ENCODE measurements at regions not wholly inside any gene's neighbourhood (a gene's known extent, or its start where the extent isn't known, plus 50 kb on each side); places are given as distances from the start of the nearest gene placed in this dataset.
"Not testable (repeated sequence)": the region's sequence is repeated elsewhere in the genome, so short reads cannot be mapped to it uniquely, and the experiment has no call there.

- no peak for DNase-seq
These were observed 50.8 kb upstream of the PCSK1 start for GRCh38 chr5:96483878-96484277.

- DNase-seq = no peak
These were observed 54.8 kb upstream of the PCSK1 start for GRCh38 chr5:96487859-96488258.

GRCh38 chr5:96489532-96489931 is 56.5 kb upstream of the PCSK1 start:
- no peak for DNase-seq

DNA sequence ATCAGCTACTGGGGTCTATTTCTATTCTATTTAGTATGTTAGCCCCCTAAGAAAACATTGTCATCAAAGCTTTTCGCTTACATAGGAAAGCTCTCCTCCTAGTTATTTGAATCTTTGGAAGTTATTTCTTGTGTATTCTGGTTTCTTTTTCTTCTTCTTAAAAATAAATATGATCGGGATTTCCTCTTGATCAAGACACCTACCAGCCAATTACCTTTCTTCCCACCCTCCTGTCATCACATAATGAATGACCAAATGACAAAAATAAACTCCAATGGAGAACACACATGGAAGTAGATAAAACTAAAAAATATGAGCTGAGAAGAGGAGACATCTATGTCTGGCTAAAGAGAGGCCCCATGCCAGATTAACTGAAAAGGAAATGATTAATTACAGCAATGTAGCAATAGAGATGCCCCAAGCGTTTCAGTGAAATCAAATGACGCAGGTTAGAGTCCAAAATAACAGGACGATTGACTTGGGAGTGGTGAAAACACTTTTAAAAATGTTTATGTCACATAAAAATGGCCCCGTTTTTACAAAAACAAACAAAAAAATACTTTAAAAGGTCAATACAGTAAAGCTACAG is 59.5 kb upstream of the PCSK1 start:
- DNase-seq = no peak

GRCh38 chr5:96493219-96493790 is 60.3 kb upstream of the PCSK1 start:
- DNase-seq = no peak

GRCh38 chr5:96495412-96495811 is 62.4 kb upstream of the PCSK1 start:
- DNase-seq = not testable (repeated sequence)

DNA sequence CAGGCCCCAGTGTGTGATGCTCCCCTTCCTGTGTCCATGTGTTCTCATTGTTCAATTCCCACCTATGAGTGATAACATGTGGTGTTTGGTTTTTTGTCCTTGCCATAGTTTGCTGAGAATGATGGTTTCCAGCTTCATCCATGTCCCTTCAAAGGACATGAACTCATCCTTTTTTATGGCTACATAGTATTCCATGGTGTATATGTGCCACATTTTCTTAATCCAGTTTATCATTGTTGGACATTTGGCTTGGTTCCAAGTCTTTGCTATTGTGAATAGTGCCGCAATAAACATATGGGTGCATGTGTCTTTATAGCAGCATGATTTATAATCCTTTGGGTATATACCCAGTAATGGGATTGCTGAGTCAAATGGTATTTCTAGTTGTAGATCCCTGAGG is 64.0 kb upstream of the PCSK1 start:
- not testable (repeated sequence) for DNase-seq

DNA sequence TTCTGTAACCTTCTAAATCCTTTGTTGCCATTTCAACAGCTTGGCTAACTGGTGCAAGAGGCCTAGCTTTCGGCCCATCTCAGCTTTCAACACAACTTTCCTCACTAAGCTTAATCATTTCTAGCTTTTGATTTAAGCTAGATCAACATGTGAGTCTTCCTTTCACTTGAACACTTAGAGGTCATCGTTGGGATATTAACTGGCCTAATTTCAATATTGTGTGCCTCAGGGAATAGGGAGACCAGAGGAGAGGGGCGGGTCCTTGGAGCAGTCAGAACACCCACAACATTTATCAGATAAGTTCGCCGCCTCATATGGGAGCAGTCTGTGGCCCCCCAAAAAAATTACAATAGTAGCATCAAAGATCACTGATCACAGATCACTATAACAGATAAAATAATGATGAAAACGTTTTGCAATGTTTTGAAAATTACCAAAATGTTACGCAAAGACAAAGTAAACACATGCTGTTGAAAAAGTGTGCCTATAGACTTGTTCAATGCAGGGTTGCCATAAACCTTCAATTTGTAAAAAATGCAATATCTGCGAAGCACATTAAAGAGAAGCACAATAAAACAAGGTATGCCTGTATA is 66.8 kb upstream of the PCSK1 start:
- DNase-seq = no peak

- no peak for DNase-seq
These were observed 69.1 kb upstream of the PCSK1 start for GRCh38 chr5:96501991-96502646.

GRCh38 chr5:96503501-96504236 is 70.6 kb upstream of the PCSK1 start:
- DNase-seq = no peak

DNA sequence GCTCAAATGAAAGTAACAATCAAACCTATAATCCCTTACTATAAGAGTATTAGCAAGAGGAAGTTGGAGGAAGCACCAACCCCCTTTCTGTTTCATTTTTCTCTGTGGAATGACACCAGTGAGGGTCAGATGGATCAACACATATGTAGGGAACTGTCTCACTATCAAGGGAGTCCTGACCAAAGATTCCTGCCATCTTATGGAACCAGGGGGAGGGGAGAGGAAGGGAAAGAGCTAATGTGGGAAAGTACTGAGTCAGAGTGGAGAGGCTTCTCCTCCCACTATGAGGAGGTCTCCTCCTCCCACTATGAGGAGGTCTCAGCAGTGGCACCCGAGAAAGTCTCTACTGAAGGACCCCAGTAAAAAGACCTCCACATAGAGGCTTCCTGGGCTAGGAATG is 73.3 kb upstream of the PCSK1 start:
- no peak for DNase-seq

DNA sequence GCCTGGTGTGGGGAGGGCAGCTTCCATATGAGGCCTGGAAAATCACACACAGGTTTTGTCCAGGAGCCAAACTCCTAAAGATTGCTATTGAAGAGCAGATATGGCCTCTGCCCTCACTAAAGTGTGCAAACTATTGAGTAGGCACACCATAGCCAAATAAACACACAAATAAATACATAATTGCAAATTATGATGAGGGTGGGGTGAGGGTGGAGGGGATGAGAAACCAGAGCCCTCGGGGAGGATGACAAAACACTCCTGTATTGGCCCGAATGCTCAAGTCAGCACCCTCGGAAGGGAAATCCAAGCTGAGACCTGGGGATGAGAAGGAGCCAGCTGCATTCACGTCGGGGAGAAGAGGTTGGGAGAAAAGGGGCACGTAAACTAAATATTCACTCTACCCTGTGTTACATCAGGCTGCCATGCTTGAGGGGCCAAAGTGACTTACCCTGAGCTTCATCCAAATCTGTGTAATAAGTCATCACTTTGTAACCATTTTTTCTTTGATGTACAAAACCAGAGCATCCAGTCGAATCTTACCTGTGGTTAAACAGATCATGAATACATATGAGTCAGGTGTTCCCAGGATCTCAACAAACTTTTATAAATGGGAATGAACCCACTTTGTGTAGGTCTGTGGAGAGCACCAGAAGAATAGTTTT is 73.9 kb upstream of the PCSK1 start:
- no peak for DNase-seq

DNA sequence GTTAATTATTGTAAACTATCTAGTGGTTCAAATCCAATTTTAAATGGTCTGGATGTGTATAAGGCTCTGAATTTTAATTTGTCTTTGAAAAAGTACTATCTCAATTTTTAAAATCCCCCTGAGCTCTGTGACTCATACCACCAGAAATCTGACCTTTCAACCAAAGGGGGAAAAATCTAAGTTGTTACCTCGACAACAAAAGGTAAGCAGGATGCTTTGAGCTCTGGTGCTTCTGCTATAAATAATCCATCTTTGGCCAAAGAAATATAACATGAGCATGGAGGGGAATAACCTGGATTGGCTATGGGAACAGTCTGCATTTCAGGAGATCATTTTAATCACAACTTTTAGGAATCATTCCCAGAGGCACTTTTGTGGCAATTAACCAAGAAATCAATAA is 76.3 kb upstream of the PCSK1 start:
- no peak for DNase-seq

DNA sequence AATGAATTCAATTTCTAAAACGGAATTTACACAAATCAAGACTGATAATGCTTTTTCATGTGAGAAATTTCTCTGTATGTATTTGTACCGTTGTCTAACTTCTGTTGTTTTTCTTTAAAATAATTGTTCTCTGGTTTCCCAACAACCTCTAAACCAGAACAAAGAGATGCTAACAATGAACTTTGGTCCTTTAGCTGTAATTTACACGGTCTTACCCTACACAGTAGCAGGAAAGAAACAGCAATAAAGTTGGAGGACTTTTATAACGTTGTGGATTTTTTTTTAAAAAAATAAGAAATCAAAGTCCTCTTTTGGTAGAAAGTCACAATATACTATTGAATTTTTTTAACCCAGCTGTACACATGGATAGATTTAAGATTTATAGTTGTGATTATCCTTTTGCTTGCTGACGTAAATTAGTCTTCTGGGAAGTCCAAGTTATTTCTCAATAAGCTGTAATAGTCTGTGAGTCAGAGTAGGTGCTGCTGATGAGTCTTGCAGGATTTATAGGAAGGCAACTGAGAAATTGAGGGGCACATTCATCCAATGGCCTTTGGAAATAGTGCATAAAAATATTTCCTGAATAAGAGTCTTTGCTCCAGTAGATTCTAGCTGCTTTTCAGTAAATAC is 76.8 kb upstream of the PCSK1 start:
- no peak for DNase-seq

- DNase-seq = no peak
These were observed 83.6 kb upstream of the PCSK1 start for GRCh38 chr5:96516631-96517071.

GRCh38 chr5:96517295-96517694 is 84.2 kb upstream of the PCSK1 start:
- DNase-seq = no peak

- DNase-seq = no peak
These were observed 87.3 kb upstream of the PCSK1 start for GRCh38 chr5:96520345-96520744.

- no peak for DNase-seq
These were observed 89.7 kb upstream of the PCSK1 start for GRCh38 chr5:96522635-96523355.

DNA sequence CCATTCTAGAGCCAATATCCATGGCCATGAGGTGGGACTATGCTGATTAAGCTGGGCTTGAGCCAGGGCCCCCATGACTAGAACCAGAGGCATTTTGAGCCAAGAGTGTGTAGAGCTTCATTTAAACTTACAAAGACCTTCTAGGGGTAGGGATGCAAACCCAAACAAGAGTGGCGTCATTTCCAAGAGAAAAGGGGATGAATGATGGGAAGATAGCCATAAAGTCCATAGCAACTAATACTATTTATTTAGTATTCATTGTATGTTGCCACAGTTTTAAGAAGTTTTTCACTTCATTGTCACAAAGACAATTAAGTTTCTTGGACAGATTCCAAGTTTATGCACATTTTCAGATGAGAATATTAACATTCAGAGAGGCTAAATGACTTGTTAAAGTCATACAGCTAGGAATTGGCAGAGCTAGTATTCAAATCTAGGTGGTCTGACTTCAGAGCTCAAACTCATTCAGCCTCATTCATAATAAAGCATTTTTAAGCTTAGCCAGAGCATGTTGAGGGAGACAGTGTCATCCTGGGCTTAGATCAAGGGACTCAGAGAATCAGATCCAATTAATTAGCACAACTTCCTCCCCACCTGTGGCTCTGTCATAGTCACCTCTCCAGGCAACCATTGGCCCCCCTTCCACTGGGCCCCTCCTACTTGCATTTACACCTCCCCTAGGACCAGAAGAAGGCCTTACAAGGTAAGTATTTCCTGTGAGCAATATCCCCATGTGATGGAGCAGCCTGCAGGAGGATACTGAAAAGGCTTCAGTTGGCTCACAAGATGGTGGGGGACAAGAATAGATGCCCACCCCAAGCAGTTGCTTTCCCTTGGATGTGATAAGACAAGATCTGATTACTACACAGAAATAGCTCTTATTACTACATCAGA is 95.0 kb upstream of the PCSK1 start:
- DNase-seq = no peak

- no peak for DNase-seq
These were observed 95.9 kb upstream of the PCSK1 start for GRCh38 chr5:96528826-96529474.
